Loucy (cell line): ENCODE measurements at regions not wholly inside any gene's neighbourhood (a gene's known extent, or its start where the extent isn't known, plus 50 kb on each side); places are given as distances from the start of the nearest gene placed in this dataset.

Source experiments
- EZH2phosphoT487 ChIP-seq: fragments of 200-600 bp; IDR thresholded peaks from 2 replicates; pipeline ENCODE4 v1.6.1; 2018; ENCODE audit warnings: antibody characterized with exemption, mild to moderate bottlenecking, moderate library complexity, borderline replicate concordance
- TF ChIP-seq, protein P1 (sequence below): fragments of 200-600 bp; sonication (generic); conservative IDR thresholded peaks from 2 replicates; pipeline ENCODE4 v1.5.1; 2014; ENCODE audit warnings: mild to moderate bottlenecking, antibody characterized with exemption, low read length

DNA sequence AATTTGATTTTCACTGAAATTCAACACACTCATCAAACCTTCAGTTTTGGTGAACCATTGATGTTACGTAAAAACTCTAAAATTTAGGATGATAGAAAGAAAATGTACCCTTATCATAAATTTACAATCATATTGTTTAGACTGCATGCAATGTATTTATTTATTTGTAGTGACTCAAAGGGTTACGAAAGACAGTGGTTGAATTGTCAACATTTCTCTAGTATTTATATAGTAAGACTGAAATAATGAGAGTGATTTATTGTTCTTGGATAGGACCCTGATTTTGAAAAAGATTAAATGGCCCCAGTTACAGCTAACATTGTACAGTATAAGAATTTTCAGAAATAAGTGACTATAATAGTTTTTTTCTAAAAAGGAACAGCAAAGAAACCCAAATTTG, 591.5 kb downstream of the RFPL4B start:
- TF ChIP-seq, protein P1, sequence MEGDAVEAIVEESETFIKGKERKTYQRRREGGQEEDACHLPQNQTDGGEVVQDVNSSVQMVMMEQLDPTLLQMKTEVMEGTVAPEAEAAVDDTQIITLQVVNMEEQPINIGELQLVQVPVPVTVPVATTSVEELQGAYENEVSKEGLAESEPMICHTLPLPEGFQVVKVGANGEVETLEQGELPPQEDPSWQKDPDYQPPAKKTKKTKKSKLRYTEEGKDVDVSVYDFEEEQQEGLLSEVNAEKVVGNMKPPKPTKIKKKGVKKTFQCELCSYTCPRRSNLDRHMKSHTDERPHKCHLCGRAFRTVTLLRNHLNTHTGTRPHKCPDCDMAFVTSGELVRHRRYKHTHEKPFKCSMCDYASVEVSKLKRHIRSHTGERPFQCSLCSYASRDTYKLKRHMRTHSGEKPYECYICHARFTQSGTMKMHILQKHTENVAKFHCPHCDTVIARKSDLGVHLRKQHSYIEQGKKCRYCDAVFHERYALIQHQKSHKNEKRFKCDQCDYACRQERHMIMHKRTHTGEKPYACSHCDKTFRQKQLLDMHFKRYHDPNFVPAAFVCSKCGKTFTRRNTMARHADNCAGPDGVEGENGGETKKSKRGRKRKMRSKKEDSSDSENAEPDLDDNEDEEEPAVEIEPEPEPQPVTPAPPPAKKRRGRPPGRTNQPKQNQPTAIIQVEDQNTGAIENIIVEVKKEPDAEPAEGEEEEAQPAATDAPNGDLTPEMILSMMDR = no peak
- TF ChIP-seq EZH2phosphoT487 = no peak
